ENCODE measurements at regions not wholly inside any gene's neighbourhood (a gene's known extent, or its start where the extent isn't known, plus 50 kb on each side); places are given as distances from the start of the nearest gene placed in this dataset.

DNA sequence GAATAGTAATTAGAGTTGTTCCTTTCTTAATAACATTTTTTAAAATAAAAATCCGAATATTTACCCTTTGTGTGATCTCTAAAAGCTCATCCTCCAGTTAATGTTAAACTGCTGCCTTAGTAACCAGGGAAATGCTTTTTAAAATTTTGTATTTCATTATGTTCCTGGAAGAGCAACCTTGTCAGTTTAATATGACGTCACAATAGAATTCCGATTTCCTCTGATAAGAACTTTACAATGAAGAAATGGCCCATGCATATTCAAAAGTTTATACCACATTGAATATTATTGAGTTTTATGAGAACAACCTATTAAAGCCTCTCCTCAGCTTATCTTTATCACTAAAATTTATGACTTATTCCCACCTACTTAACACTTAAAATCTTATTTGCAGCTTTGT is 1566.6 kb downstream of the EFNB2 start:
- TF ChIP-seq POLR2A (IDR thresholded peaks at IDR 0.05; ENCODE audit: low read depth, low read length) (no peak), POLR2AphosphoS5 (IDR thresholded peaks at IDR 0.05; ENCODE audit: low read depth, low read length) (no peak)

All from GM12892 (cell line).